ENCODE measurements at regions not wholly inside any gene's neighbourhood (a gene's known extent, or its start where the extent isn't known, plus 50 kb on each side); places are given as distances from the start of the nearest gene placed in this dataset.

DNA sequence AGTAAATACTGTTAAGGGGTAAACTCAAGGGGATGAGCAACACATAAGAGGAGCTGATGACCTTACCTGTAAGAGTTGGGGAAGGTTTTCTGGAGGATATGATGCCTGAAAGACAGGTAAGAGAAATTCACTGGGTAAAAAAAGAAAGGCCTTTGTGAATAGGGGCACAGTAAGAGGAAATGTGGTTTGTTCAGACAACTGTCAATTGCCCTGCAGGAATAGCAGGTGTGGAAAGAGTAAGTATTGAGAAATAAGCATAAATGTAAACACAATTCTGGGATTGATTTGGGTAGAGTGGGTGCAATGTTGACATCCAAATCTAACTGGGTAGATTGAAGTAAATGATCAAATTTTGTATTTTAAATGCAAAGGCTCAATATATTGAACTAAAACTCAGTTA, 670.0 kb downstream of the DHX35 start:
- no peak for DNase-seq (ENCODE audit: low spot score in 2 of 2)
- no peaks in the 10 kb centered on the region for H3K9me3 ChIP-seq
- no peaks in the 10 kb centered on the region for H3K36me3 ChIP-seq
- TF ChIP-seq POLR2A (IDR thresholded peaks at IDR 0.05) (no peak), EP300 (IDR thresholded peaks at IDR 0.05) (no peak)
- TF ChIP-seq, protein P1, sequence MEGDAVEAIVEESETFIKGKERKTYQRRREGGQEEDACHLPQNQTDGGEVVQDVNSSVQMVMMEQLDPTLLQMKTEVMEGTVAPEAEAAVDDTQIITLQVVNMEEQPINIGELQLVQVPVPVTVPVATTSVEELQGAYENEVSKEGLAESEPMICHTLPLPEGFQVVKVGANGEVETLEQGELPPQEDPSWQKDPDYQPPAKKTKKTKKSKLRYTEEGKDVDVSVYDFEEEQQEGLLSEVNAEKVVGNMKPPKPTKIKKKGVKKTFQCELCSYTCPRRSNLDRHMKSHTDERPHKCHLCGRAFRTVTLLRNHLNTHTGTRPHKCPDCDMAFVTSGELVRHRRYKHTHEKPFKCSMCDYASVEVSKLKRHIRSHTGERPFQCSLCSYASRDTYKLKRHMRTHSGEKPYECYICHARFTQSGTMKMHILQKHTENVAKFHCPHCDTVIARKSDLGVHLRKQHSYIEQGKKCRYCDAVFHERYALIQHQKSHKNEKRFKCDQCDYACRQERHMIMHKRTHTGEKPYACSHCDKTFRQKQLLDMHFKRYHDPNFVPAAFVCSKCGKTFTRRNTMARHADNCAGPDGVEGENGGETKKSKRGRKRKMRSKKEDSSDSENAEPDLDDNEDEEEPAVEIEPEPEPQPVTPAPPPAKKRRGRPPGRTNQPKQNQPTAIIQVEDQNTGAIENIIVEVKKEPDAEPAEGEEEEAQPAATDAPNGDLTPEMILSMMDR (IDR thresholded peaks at IDR 0.05), result no peak
- no peak overlapping the region for H3K4me3 ChIP-seq
- H3K4me1 ChIP-seq, result no peaks in the 10 kb centered on the region
- no peaks in the 10 kb centered on the region for H3K27me3 ChIP-seq
- no peak overlapping the region for H3K27ac ChIP-seq

DNA sequence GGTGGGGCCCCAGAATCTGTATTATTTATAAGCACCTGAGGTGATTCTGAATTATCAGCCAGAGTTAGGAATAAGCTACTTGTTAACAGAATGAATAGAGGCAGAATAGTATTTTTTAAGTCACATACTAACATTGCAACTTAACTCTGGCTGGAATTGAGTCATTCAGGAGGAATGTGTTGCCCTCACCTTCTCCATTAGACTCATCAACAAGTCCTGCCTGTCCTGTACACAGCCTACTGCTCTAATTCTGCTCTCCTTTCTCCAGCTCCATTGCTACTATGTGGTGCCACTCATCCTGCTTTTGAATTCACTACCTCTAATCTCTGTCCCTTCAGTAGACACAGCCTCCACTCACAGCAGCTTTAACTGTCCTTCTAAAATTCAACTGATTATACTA, 669.4 kb downstream of the DHX35 start:
- H3K4me1 ChIP-seq, result no peaks in the 10 kb centered on the region
- no peaks in the 10 kb centered on the region for H3K9me3 ChIP-seq
- H3K27ac ChIP-seq, result no peak overlapping the region
- no peak for TF ChIP-seq EP300 (IDR thresholded peaks at IDR 0.05)
- TF ChIP-seq, protein P1 (IDR thresholded peaks at IDR 0.05), result no peak
- TF ChIP-seq POLR2A (IDR thresholded peaks at IDR 0.05), result no peak
- DNase-seq (ENCODE audit: low spot score in 2 of 2), result no peak
- H3K27me3 ChIP-seq, result no peaks in the 10 kb centered on the region
- no peaks in the 10 kb centered on the region for H3K36me3 ChIP-seq
- H3K4me3 ChIP-seq, result no peak overlapping the region

DNA sequence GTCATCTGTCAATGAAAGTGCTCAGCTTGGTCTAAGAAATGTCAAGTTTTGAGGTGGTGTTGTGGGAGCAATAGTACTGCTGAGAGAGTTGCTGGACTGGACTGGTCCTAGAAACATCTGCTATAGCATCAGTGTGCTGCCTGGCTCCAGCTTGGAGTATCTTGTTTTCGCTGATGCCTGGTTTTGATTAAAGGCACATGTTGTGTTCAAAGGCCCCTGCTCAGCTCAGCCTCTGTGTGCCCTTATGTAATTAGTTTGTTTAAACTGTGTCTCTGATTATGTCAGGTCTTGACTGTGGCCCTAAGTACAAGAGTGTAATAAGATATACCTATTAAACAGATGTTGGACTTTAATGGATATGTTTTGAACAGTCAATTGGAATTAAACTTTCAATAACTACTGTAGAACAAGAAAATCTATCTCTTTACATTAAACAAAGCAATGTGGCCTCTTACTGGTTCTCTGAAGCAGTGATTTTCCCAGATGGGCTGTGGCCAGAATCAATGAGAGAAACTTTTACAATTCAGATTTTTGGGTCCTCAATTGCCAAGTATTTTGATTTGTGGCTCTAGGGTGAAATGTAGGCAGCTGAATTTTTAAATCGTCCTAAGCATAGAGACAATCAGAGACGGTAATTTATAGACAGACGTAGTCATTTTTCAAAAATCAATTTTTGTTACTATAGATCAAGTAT, 668.2 kb downstream of the DHX35 start:
- TF ChIP-seq EP300 (IDR thresholded peaks at IDR 0.05) (no peak), POLR2A (IDR thresholded peaks at IDR 0.05) (no peak)
- TF ChIP-seq, protein P1 (IDR thresholded peaks at IDR 0.05), result no peak
- no peaks in the 10 kb centered on the region for H3K27me3 ChIP-seq
- no peaks in the 10 kb centered on the region for H3K4me1 ChIP-seq
- no peak overlapping the region for H3K4me3 ChIP-seq
- 84 to 85% methylated on average over 4 of the region's 4 CpGs for WGBS, 2 donors
- DNase-seq (ENCODE audit: low spot score in 2 of 2), result no peak
- H3K27ac ChIP-seq, result no peak overlapping the region
- H3K36me3 ChIP-seq, result no peaks in the 10 kb centered on the region
- H3K9me3 ChIP-seq, result no peaks in the 10 kb centered on the region

DNA sequence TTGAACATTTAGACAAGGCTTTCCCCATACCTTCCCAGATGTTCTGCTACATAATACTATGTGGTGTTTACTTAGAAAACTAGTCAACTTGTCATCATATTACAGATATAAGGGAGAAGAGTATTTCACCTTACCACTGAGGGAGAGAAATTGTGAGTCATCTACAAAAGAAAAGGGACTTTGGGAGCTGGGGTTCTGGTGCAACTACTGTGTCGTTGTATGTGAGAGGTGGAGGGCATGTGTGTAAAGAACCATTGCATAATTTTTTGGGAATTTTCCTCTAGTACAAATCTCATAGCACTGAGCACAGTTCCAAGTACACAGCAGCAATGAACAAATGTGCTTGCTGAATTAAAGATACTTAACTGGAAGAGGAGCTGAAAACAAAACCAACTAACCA, 665.6 kb downstream of the DHX35 start:
- 71 to 79% methylated on average over 1 of the region's 1 CpG for WGBS, 2 donors
- Histone ChIP-seq H3K4me1 (peaks cover 0 to 7% (median 0%) of the 10 kb centered on the region in 4 donors), H3K9me3 (no peaks in the 10 kb centered on the region), H3K27me3 (no peaks in the 10 kb centered on the region), H3K27ac (no peak overlapping the region), H3K4me3 (no peak overlapping the region), H3K36me3 (no peaks in the 10 kb centered on the region)
- TF ChIP-seq POLR2A (IDR thresholded peaks at IDR 0.05), result no peak
- TF ChIP-seq EP300 (IDR thresholded peaks at IDR 0.05), result no peak
- TF ChIP-seq, protein P1 (IDR thresholded peaks at IDR 0.05), result no peak
- DNase-seq (ENCODE audit: low spot score in 2 of 2), result no peak

DNA sequence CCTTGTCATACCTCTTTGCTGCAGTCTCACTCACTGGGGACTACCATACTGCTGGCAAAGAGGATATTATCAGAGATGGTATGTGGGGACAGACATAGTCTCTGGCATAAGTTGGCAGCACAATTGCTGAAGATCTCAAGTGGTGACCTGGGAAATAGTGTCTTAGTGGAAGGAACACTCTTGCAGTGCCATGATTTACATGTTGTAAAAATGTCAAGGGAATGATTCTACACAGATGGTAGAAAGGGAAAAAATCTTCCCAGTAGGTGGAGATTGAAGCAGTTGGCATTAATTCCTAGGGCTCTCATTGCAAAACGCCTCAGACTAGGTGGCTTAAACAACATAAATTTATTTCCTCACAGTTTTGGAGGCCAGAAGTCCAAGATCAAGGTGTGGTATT, 662.2 kb downstream of the DHX35 start:
- no peaks in the 10 kb centered on the region for H3K27me3 ChIP-seq
- peak overlapping the region in 1 of 4 donors; percentile 15 for H3K27ac ChIP-seq
- WGBS, 2 donors, result 80 to 83% methylated on average over 1 of the region's 1 CpG
- no peak overlapping the region for H3K4me3 ChIP-seq
- peaks cover 0 to 7% (median 0%) of the 10 kb centered on the region in 4 donors for H3K4me1 ChIP-seq
- H3K9me3 ChIP-seq, result no peaks in the 10 kb centered on the region
- H3K36me3 ChIP-seq, result no peaks in the 10 kb centered on the region
- no peak for DNase-seq (ENCODE audit: low spot score in 2 of 2)
- no peak for TF ChIP-seq EP300 (IDR thresholded peaks at IDR 0.05)
- TF ChIP-seq, protein P1 (IDR thresholded peaks at IDR 0.05), result no peak
- no peak for TF ChIP-seq POLR2A (IDR thresholded peaks at IDR 0.05)

Data from tibial nerve (tissue), 4 donors.